HCT116 (cell line): ENCODE measurements at regions not wholly inside any gene's neighbourhood (a gene's known extent, or its start where the extent isn't known, plus 50 kb on each side); places are given as distances from the start of the nearest gene placed in this dataset.

ENCODE experiments used
- ATAC-seq: fragments of 200-7000 bp; cut with Tn5 transposase; 2 replicates; pipeline ENCODE4 v1.9.1; 2020; ENCODE audit warnings: mild to moderate bottlenecking, moderate library complexity
- BruUV-seq: library from RNA; stranded (reverse); fragments of 400-500 nt; replicated peaks from 2 replicates; lab custom pipeline; 2021; lab: Mats Ljungman, UMichigan
- CTCF ChIA-PET: fragments of 300-600 bp; sonication (Branson Sonifier 250); formaldehyde crosslinking; loops from one replicate; lab custom pipeline; 2021; ENCODE audit warnings: antibody characterized with exemption; lab: Charles Lee
- POLR2A ChIA-PET: fragments of 300-600, 350-600 bp; sonication (Branson Sonifier 250); formaldehyde crosslinking; loops from one replicate; lab custom pipeline; 2021; ENCODE audit warnings: antibody characterized with exemption; lab: Charles Lee
- RAD21 ChIA-PET, 2 experiments: fragments of 300-600 bp; sonication (Branson Sonifier 250); formaldehyde crosslinking; loops; one replicate each; lab custom pipeline; 2023; ENCODE audit warnings: low total read pairs in 2 of 2; ENCODE audit not compliant: uncharacterized antibody in 2 of 2, unreplicated experiment in 2 of 2, low non-redundant PET in 1 of 2; lab: Charles Lee
- DNase-seq: peaks from one replicate; pipeline ENCODE4 v3.0.0-alpha.2; 2010; ENCODE audit warnings: low read depth, low spot score
- H2AFZ ChIP-seq: fragments of 200-600 bp; shearing (Covaris generic), sonication (generic); 2 replicates; pipeline ENCODE4 v1.6.1; 2017; ENCODE audit warnings: low read depth, mixed run types, mixed read lengths, antibody characterized with exemption, low read length; ENCODE audit not compliant: poor library complexity, severe bottlenecking
- H3K27ac ChIP-seq: 2 replicates; pipeline ENCODE4 v1.5.1; 2012; ENCODE audit warnings: low read depth, low read length
- H3K27me3 ChIP-seq: fragments of 200-600 bp; sonication (generic); 2 replicates; pipeline ENCODE4 v1.6.1; 2016; ENCODE audit warnings: mixed run types, low read length, mixed read lengths; ENCODE audit not compliant: insufficient read depth
- H3K36me3 ChIP-seq, 2 experiments: fragments of 200-500 bp in 1 of 2; fragments of 200-600 bp in 1 of 2; sonication (Bioruptor generic) in 1 of 2; sonication (generic) in 1 of 2; 2 replicates each; pipeline versions ENCODE4 v1.5.1 to v1.6.1; 2014 to 2016; ENCODE audit warnings: low read length in 2 of 2, inconsistent platforms in 1 of 2, mixed read lengths in 1 of 2, mixed run types in 1 of 2; ENCODE audit not compliant: insufficient read depth in 2 of 2, control insufficient read depth in 1 of 2
- H3K4me1 ChIP-seq, 2 experiments: fragments of 200-600 bp in 1 of 2; sonication (generic) in 1 of 2; 2 replicates each; pipeline versions ENCODE4 v1.5.1 to v1.6.1; 2012 to 2017; ENCODE audit warnings: low read length in 2 of 2, inconsistent platforms in 1 of 2, mild to moderate bottlenecking in 1 of 2, mixed read lengths in 1 of 2, mixed run types in 1 of 2, moderate library complexity in 1 of 2; ENCODE audit not compliant: insufficient read depth in 2 of 2, control insufficient read depth in 1 of 2
- H3K4me2 ChIP-seq: fragments of 200-600 bp; sonication (generic); 2 replicates; pipeline ENCODE4 v1.6.1; 2017; ENCODE audit warnings: mixed run types, low read length, mixed read lengths
- H3K4me3 ChIP-seq, 2 experiments: fragments of 200-600 bp in 1 of 2; sonication (generic) in 1 of 2; replicated peaks in 1 of 2; 2 replicates each; pipeline ENCODE4 v1.5.1; 2011 to 2016; ENCODE audit warnings: low read length in 2 of 2, control low read depth in 1 of 2, low read depth in 1 of 2, mild to moderate bottlenecking in 1 of 2, mixed read lengths in 1 of 2, mixed run types in 1 of 2
- H3K79me2 ChIP-seq: fragments of 200-600 bp; sonication (generic); 2 replicates; pipeline ENCODE4 v1.6.1; 2017; ENCODE audit warnings: mild to moderate bottlenecking, mixed run types, low read length, moderate library complexity, mixed read lengths; ENCODE audit not compliant: insufficient read depth
- H3K9ac ChIP-seq: fragments of 200-600 bp; sonication (generic); 2 replicates; pipeline ENCODE4 v1.6.1; 2016; ENCODE audit warnings: low read length, mixed read lengths
- H3K9me2 ChIP-seq: fragments of 200-600 bp; sonication (generic), shearing (Covaris generic); 2 replicates; pipeline ENCODE4 v1.6.1; 2017; ENCODE audit warnings: mixed run types, mild to moderate bottlenecking, moderate library complexity; ENCODE audit not compliant: insufficient read depth
- H3K9me3 ChIP-seq, 2 experiments: fragments of 200-500 bp in 1 of 2; fragments of 200-600 bp in 1 of 2; sonication (Bioruptor generic) in 1 of 2; sonication (generic) in 1 of 2; 2 replicates each; pipeline ENCODE4 v1.6.1; 2014 to 2017; ENCODE audit warnings: low read length in 2 of 2, mixed read lengths in 2 of 2, inconsistent platforms in 1 of 2, low read depth in 1 of 2, mild to moderate bottlenecking in 1 of 2, mixed run types in 1 of 2, moderate library complexity in 1 of 2; ENCODE audit not compliant: control insufficient read depth in 1 of 2, insufficient read depth in 1 of 2
- H4K20me1 ChIP-seq: fragments of 200-600 bp; sonication (generic), shearing (Covaris generic); 2 replicates; pipeline ENCODE4 v1.6.1; 2017; ENCODE audit warnings: mixed run types, mild to moderate bottlenecking, moderate library complexity; ENCODE audit not compliant: insufficient read depth
- CBX3 ChIP-seq: IDR thresholded peaks from 2 replicates; pipeline ENCODE4 v1.6.1; 2012; ENCODE audit warnings: low read depth
- CEBPB ChIP-seq: IDR thresholded peaks from 2 replicates; pipeline ENCODE4 v1.6.1; 2012; ENCODE audit warnings: low read depth
- EGR1 ChIP-seq: IDR thresholded peaks from 2 replicates; pipeline ENCODE4 v1.6.1; 2012; ENCODE audit warnings: low read depth
- EZH2 ChIP-seq: fragments of 200-600 bp; sonication (generic); IDR thresholded peaks from 2 replicates; pipeline ENCODE4 v1.6.1; 2017; ENCODE audit warnings: antibody characterized with exemption, mixed run types
- FOSL1 ChIP-seq: IDR thresholded peaks from 2 replicates; pipeline ENCODE4 v1.6.1; 2012; ENCODE audit warnings: low read depth
- POLR2A ChIP-seq: IDR thresholded peaks from 2 replicates; pipeline ENCODE4 v1.7.0; 2011; ENCODE audit warnings: borderline replicate concordance; ENCODE audit not compliant: insufficient read depth, insufficient read length; ENCODE audit errors: extremely low read depth
- POLR2AphosphoS5 ChIP-seq: IDR thresholded peaks from 2 replicates; pipeline ENCODE4 v1.6.1; 2011; ENCODE audit warnings: mild to moderate bottlenecking, low read depth, low read length, moderate library complexity
- SIN3A ChIP-seq: IDR thresholded peaks from 2 replicates; pipeline ENCODE4 v1.6.1; 2012; ENCODE audit warnings: low read depth
- SP1 ChIP-seq: IDR thresholded peaks from 2 replicates; pipeline ENCODE4 v1.6.1; 2012; ENCODE audit warnings: low read depth
- SRF ChIP-seq: IDR thresholded peaks from 2 replicates; pipeline ENCODE4 v1.6.1; 2012; ENCODE audit warnings: low read depth
- TCF7L2 ChIP-seq: IDR thresholded peaks from 2 replicates; pipeline ENCODE4 v1.7.0; 2011; ENCODE audit warnings: borderline replicate concordance, inconsistent platforms; ENCODE audit not compliant: insufficient read depth, insufficient read length; ENCODE audit errors: extremely low read depth
- YY1 ChIP-seq: IDR thresholded peaks from 2 replicates; pipeline ENCODE4 v1.6.1; 2011; ENCODE audit warnings: low read length, low read depth, moderate library complexity, mild to moderate bottlenecking; ENCODE audit not compliant: insufficient replicate concordance; ENCODE audit errors: extremely low read depth
- ZFX ChIP-seq: fragments of 450-650 bp; IDR thresholded peaks from 2 replicates; pipeline ENCODE4 v1.6.1; 2017
- intact Hi-C: fragments of 100-400 bp; cut with micrococcal nuclease; formaldehyde crosslinking; loops from 2 replicates; pipeline ENCODE4 v1.10.0; 2022
- TF ChIP-seq, protein P1 (sequence below): IDR thresholded peaks from 2 replicates; pipeline ENCODE4 v1.6.1; 2012
- TF ChIP-seq, protein P2 (sequence below): IDR thresholded peaks from 2 replicates; pipeline ENCODE4 v1.6.1; 2012
- TF ChIP-seq, protein P3 (sequence below), 3 experiments: fragments of 200-600 bp in 1 of 3; sonication (generic) in 1 of 3; IDR thresholded peaks in 2 of 3; conservative IDR thresholded peaks in 1 of 3; 2 replicates each; pipeline ENCODE4 v1.5.1; 2012 to 2017; ENCODE audit warnings: low read depth in 2 of 3, low read length in 2 of 3, antibody characterized with exemption in 1 of 3, borderline replicate concordance in 1 of 3, control low read depth in 1 of 3, mild to moderate bottlenecking in 1 of 3, mixed read lengths in 1 of 3, mixed run types in 1 of 3, moderate library complexity in 1 of 3; ENCODE audit not compliant: insufficient read depth in 1 of 3
- TF ChIP-seq, protein P4 (sequence below): IDR thresholded peaks from 2 replicates; pipeline ENCODE4 v1.6.1; 2011; ENCODE audit warnings: mild to moderate bottlenecking, low read length, moderate library complexity; ENCODE audit not compliant: insufficient replicate concordance; ENCODE audit errors: extremely low read depth
- TF ChIP-seq, protein P5 (sequence below): IDR thresholded peaks from 2 replicates; pipeline ENCODE4 v1.6.1; 2012; ENCODE audit warnings: low read depth

DNA sequence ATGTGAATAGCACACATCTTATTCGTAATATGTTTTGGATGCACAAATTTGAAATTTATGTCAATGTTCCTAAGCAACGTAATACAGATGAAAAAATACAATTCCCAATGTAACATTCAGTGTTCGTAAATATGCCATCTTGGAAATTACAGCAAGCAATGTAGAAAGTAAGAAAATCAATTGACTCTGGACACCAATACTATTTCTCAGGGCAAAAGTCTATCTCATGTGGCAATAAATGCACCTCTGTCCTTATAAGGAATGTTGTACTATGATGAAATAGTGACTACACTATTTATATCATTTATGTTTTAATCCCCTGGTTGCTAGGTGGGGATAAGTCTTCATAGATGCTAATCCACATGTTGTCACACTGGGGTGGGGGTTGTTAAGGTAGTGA is 251.2 kb downstream of the GXYLT1 start:
- TF ChIP-seq EZH2 (no peak), YY1 (no peak), POLR2A (no peak), SRF (no peak), EGR1 (no peak), CBX3 (no peak), FOSL1 (no peak), ZFX (no peak), SP1 (no peak), TCF7L2 (no peak), POLR2AphosphoS5 (no peak), SIN3A (no peak), CEBPB (no peak)
- TF ChIP-seq, protein P1, sequence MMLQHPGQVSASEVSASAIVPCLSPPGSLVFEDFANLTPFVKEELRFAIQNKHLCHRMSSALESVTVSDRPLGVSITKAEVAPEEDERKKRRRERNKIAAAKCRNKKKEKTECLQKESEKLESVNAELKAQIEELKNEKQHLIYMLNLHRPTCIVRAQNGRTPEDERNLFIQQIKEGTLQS = no peak
- TF ChIP-seq, protein P2, sequence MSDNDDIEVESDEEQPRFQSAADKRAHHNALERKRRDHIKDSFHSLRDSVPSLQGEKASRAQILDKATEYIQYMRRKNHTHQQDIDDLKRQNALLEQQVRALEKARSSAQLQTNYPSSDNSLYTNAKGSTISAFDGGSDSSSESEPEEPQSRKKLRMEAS = no peak
- TF ChIP-seq, protein P3, sequence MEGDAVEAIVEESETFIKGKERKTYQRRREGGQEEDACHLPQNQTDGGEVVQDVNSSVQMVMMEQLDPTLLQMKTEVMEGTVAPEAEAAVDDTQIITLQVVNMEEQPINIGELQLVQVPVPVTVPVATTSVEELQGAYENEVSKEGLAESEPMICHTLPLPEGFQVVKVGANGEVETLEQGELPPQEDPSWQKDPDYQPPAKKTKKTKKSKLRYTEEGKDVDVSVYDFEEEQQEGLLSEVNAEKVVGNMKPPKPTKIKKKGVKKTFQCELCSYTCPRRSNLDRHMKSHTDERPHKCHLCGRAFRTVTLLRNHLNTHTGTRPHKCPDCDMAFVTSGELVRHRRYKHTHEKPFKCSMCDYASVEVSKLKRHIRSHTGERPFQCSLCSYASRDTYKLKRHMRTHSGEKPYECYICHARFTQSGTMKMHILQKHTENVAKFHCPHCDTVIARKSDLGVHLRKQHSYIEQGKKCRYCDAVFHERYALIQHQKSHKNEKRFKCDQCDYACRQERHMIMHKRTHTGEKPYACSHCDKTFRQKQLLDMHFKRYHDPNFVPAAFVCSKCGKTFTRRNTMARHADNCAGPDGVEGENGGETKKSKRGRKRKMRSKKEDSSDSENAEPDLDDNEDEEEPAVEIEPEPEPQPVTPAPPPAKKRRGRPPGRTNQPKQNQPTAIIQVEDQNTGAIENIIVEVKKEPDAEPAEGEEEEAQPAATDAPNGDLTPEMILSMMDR (IDR thresholded peaks at IDR 0.05 in 2 of 3, conservative IDR thresholded peaks at IDR 0.05 in 1 of 3; ENCODE audit: borderline replicate concordance in 1 of 3, insufficient read depth in 1 of 3, low read depth in 2 of 3, low read length in 2 of 3) = no peak
- TF ChIP-seq, protein P4, sequence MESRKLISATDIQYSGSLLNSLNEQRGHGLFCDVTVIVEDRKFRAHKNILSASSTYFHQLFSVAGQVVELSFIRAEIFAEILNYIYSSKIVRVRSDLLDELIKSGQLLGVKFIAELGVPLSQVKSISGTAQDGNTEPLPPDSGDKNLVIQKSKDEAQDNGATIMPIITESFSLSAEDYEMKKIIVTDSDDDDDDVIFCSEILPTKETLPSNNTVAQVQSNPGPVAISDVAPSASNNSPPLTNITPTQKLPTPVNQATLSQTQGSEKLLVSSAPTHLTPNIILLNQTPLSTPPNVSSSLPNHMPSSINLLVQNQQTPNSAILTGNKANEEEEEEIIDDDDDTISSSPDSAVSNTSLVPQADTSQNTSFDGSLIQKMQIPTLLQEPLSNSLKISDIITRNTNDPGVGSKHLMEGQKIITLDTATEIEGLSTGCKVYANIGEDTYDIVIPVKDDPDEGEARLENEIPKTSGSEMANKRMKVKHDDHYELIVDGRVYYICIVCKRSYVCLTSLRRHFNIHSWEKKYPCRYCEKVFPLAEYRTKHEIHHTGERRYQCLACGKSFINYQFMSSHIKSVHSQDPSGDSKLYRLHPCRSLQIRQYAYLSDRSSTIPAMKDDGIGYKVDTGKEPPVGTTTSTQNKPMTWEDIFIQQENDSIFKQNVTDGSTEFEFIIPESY = no peak
- TF ChIP-seq, protein P5, sequence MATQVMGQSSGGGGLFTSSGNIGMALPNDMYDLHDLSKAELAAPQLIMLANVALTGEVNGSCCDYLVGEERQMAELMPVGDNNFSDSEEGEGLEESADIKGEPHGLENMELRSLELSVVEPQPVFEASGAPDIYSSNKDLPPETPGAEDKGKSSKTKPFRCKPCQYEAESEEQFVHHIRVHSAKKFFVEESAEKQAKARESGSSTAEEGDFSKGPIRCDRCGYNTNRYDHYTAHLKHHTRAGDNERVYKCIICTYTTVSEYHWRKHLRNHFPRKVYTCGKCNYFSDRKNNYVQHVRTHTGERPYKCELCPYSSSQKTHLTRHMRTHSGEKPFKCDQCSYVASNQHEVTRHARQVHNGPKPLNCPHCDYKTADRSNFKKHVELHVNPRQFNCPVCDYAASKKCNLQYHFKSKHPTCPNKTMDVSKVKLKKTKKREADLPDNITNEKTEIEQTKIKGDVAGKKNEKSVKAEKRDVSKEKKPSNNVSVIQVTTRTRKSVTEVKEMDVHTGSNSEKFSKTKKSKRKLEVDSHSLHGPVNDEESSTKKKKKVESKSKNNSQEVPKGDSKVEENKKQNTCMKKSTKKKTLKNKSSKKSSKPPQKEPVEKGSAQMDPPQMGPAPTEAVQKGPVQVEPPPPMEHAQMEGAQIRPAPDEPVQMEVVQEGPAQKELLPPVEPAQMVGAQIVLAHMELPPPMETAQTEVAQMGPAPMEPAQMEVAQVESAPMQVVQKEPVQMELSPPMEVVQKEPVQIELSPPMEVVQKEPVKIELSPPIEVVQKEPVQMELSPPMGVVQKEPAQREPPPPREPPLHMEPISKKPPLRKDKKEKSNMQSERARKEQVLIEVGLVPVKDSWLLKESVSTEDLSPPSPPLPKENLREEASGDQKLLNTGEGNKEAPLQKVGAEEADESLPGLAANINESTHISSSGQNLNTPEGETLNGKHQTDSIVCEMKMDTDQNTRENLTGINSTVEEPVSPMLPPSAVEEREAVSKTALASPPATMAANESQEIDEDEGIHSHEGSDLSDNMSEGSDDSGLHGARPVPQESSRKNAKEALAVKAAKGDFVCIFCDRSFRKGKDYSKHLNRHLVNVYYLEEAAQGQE = no peak
- TF ChIP-seq, all 23 proteins: peak for 0
- no peak overlapping the region for H3K27ac ChIP-seq
- H4K20me1 ChIP-seq = no peaks in the 10 kb centered on the region
- no peaks in the 10 kb centered on the region for H3K36me3 ChIP-seq
- no peaks in the 10 kb centered on the region for H3K27me3 ChIP-seq
- ChIA-PET POLR2A (no interaction called here), CTCF (no interaction called here), RAD21 (no interaction called here)
- no peak overlapping the region for H3K4me3 ChIP-seq
- no peak overlapping the region for H2AFZ ChIP-seq
- H3K9ac ChIP-seq = no peak overlapping the region
- intact Hi-C loops = no loop called here
- no peak for ATAC-seq
- no peaks in the 10 kb centered on the region for H3K79me2 ChIP-seq
- no TSS peak for BruUV-seq
- no peaks in the 10 kb centered on the region for H3K9me2 ChIP-seq
- no peak overlapping the region for H3K4me2 ChIP-seq
- no peak for DNase-seq
- H3K4me1 ChIP-seq = no peaks in the 10 kb centered on the region
- H3K9me3 ChIP-seq = no peaks in the 10 kb centered on the region
